CD4-positive, alpha-beta T cell (primary cell): ENCODE measurements at regions not wholly inside any gene's neighbourhood (a gene's known extent, or its start where the extent isn't known, plus 50 kb on each side); places are given as distances from the start of the nearest gene placed in this dataset.

ENCODE experiments used
- ATAC-seq: fragments of 200-7000 bp; cut with Tn5 transposase; one replicate; pipeline ENCODE4 v1.10.0; 2022; ENCODE audit warnings: mild to moderate bottlenecking; ENCODE audit not compliant: poor library complexity
- CTCF ChIA-PET: fragments of 350-600 bp; sonication (Branson Sonifier 250); formaldehyde crosslinking; loops from one replicate; lab custom pipeline; 2021; ENCODE audit warnings: antibody characterized with exemption, inconsistent platforms; lab: Charles Lee
- POLR2A ChIA-PET: fragments of 350-600 bp; sonication (Branson Sonifier 250); formaldehyde crosslinking; loops from one replicate; lab custom pipeline; 2021; ENCODE audit warnings: antibody characterized with exemption, inconsistent platforms; lab: Charles Lee
- DNase-seq, 14 experiments: peaks; one replicate each; pipeline ENCODE4 v3.0.0-alpha.2; 2013 to 2020; ENCODE audit warnings: mixed read lengths in 2 of 14
- H3K27ac ChIP-seq, 2 donors: one replicate each; pipeline versions ENCODE4 v1.5.1 to v1.7.0; 2013; ENCODE audit warnings: low read length in 2 of 2, low read depth in 1 of 2, mild to moderate bottlenecking in 1 of 2
- H3K27me3 ChIP-seq, 2 experiments: 1 replicate in 1 of 2; 2 replicates in 1 of 2; pipeline versions ENCODE4 v1.6.1 to v1.7.0; 2013; ENCODE audit warnings: low read length in 2 of 2, control low read depth in 1 of 2, mild to moderate bottlenecking in 1 of 2, moderate library complexity in 1 of 2; ENCODE audit not compliant: insufficient read depth in 2 of 2, control insufficient read depth in 1 of 2
- H3K36me3 ChIP-seq: one replicate; pipeline ENCODE4 v1.6.1; 2013; ENCODE audit warnings: low read length, control low read depth; ENCODE audit not compliant: insufficient read depth
- H3K4me1 ChIP-seq: one replicate; pipeline ENCODE4 v1.6.1; 2013; ENCODE audit warnings: low read length, control low read depth; ENCODE audit not compliant: insufficient read depth
- H3K4me3 ChIP-seq: one replicate; pipeline ENCODE4 v1.5.1; 2013; ENCODE audit warnings: mild to moderate bottlenecking, low read length, moderate library complexity
- H3K9me3 ChIP-seq, 2 experiments: 1 replicate in 1 of 2; 2 replicates in 1 of 2; pipeline versions ENCODE4 v1.6.1 to v1.7.0; 2013; ENCODE audit warnings: low read length in 2 of 2, mild to moderate bottlenecking in 2 of 2, control low read depth in 1 of 2, moderate library complexity in 1 of 2; ENCODE audit not compliant: control insufficient read depth in 1 of 2, insufficient read depth in 1 of 2
- H3K27ac Mint-ChIP-seq: one replicate; pipeline ENCODE4 v1.8.0; 2020; ENCODE audit warnings: mixed read lengths
- H3K27me3 Mint-ChIP-seq: one replicate; pipeline ENCODE4 v1.8.0; 2021; ENCODE audit warnings: mixed read lengths
- H3K36me3 Mint-ChIP-seq: one replicate; pipeline ENCODE4 v1.8.0; 2021; ENCODE audit warnings: low read depth, mixed read lengths
- H3K4me1 Mint-ChIP-seq: one replicate; pipeline ENCODE4 v1.8.0; 2021; ENCODE audit warnings: low read depth, mixed read lengths
- H3K4me3 Mint-ChIP-seq: one replicate; pipeline ENCODE4 v1.8.0; 2020; ENCODE audit warnings: mild to moderate bottlenecking, mixed read lengths
- H3K9me3 Mint-ChIP-seq: one replicate; pipeline ENCODE4 v1.8.0; 2020; ENCODE audit warnings: mixed read lengths
- CTCF ChIP-seq: fragments of 200-600 bp; IDR thresholded peaks from one replicate; pipeline ENCODE4 v1.8.0; 2022; ENCODE audit warnings: antibody characterized with exemption, mild to moderate bottlenecking
- intact Hi-C, 2 experiments: fragments of 100-400 bp; cut with DNase I in 1 of 2; cut with micrococcal nuclease in 1 of 2; formaldehyde crosslinking; loops; one replicate each; pipeline versions ENCODE4 v1.15.1 to v1.9.0; 2023 to 2025; cut with DNase I, micrococcal nuclease

- no peak overlapping the region for H3K27ac Mint-ChIP-seq
- H3K4me1 Mint-ChIP-seq: no peaks in the 10 kb centered on the region
- POLR2A ChIA-PET: no interaction called here
- Histone ChIP-seq H3K4me3 (no peak overlapping the region), H3K9me3 (peaks cover 0 to 3% of the 10 kb centered on the region in 2 experiments), H3K4me1 (no peaks in the 10 kb centered on the region), H3K27ac (no peak overlapping the region), H3K36me3 (no peaks in the 10 kb centered on the region), H3K27me3 (no peaks in the 10 kb centered on the region)
- H3K9me3 Mint-ChIP-seq: no peaks in the 10 kb centered on the region
- H3K36me3 Mint-ChIP-seq: no peaks in the 10 kb centered on the region
- H3K27me3 Mint-ChIP-seq: no peaks in the 10 kb centered on the region
- DNase-seq: no peak
- TF ChIP-seq CTCF: no peak
- intact Hi-C loops: no loop called here
- CTCF ChIA-PET: no interaction called here
- no peak for ATAC-seq
- H3K4me3 Mint-ChIP-seq: no peak overlapping the region
Measured at GRCh38 chr15:96695426-96695825, 364.9 kb downstream of the NR2F2 start.

GRCh38 chr15:96699871-96700401 lies 369.4 kb downstream of the NR2F2 start:
- no peak for ATAC-seq
- Mint-ChIP-seq H3K9me3 (no peaks in the 10 kb centered on the region), H3K4me1 (no peaks in the 10 kb centered on the region), H3K27me3 (peaks cover 6% of the 10 kb centered on the region), H3K27ac (no peak overlapping the region), H3K4me3 (no peak overlapping the region), H3K36me3 (no peaks in the 10 kb centered on the region)
- Histone ChIP-seq H3K27me3 (no peaks in the 10 kb centered on the region), H3K36me3 (no peaks in the 10 kb centered on the region), H3K27ac (no peak overlapping the region), H3K4me1 (no peaks in the 10 kb centered on the region), H3K4me3 (no peak overlapping the region), H3K9me3 (no peaks in the 10 kb centered on the region)
- intact Hi-C loops: no loop called here
- no peak for TF ChIP-seq CTCF
- ChIA-PET POLR2A (no interaction called here), CTCF (no interaction called here)
- DNase-seq: no peak

GRCh38 chr15:96700555-96700954 lies 370.1 kb downstream of the NR2F2 start:
- ATAC-seq (no peak), DNase-seq (no peak)
- H3K27ac Mint-ChIP-seq: no peak overlapping the region
- no peaks in the 10 kb centered on the region for H3K27me3 ChIP-seq
- no peaks in the 10 kb centered on the region for H3K36me3 Mint-ChIP-seq
- ChIA-PET CTCF (no interaction called here), POLR2A (no interaction called here)
- H3K4me3 ChIP-seq: no peak overlapping the region
- no peak overlapping the region for H3K27ac ChIP-seq
- H3K4me3 Mint-ChIP-seq: no peak overlapping the region
- no peaks in the 10 kb centered on the region for H3K4me1 ChIP-seq
- peaks cover 6% of the 10 kb centered on the region for H3K27me3 Mint-ChIP-seq
- intact Hi-C loops: no loop called here
- no peaks in the 10 kb centered on the region for H3K4me1 Mint-ChIP-seq
- no peaks in the 10 kb centered on the region for H3K36me3 ChIP-seq
- no peaks in the 10 kb centered on the region for H3K9me3 ChIP-seq
- TF ChIP-seq CTCF: no peak
- H3K9me3 Mint-ChIP-seq: no peaks in the 10 kb centered on the region
